ENCODE measurements at regions not wholly inside any gene's neighbourhood (a gene's known extent, or its start where the extent isn't known, plus 50 kb on each side); places are given as distances from the start of the nearest gene placed in this dataset.

DNA sequence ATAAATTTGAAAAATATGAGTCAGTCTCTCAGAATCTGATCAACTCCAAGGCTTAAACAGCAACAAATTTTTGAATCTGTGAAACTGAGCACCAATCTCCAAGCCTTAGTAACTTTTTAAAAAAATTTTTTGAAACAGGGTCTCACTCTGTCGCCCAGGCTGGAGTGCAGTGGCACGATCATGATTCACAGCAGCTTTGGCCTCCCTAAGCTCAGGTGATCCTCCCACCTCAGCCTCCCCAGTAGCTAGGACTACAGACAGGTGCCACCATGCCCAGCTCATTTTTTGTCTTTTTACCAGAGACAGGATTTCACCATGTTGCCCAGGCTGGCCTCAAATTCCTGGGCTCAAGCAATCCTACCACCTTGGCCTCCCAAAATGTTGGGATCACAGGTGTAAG, 207.9 kb upstream of the TCF21 start:
- TF ChIP-seq, protein P1, sequence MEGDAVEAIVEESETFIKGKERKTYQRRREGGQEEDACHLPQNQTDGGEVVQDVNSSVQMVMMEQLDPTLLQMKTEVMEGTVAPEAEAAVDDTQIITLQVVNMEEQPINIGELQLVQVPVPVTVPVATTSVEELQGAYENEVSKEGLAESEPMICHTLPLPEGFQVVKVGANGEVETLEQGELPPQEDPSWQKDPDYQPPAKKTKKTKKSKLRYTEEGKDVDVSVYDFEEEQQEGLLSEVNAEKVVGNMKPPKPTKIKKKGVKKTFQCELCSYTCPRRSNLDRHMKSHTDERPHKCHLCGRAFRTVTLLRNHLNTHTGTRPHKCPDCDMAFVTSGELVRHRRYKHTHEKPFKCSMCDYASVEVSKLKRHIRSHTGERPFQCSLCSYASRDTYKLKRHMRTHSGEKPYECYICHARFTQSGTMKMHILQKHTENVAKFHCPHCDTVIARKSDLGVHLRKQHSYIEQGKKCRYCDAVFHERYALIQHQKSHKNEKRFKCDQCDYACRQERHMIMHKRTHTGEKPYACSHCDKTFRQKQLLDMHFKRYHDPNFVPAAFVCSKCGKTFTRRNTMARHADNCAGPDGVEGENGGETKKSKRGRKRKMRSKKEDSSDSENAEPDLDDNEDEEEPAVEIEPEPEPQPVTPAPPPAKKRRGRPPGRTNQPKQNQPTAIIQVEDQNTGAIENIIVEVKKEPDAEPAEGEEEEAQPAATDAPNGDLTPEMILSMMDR (IDR thresholded peaks at IDR 0.05), result no peak
- TF ChIP-seq EP300 (IDR thresholded peaks at IDR 0.05) (no peak), POLR2A (IDR thresholded peaks at IDR 0.05; ENCODE audit: low read depth) (no peak), POLR2AphosphoS5 (IDR thresholded peaks at IDR 0.05) (no peak)
